Lower leg skin (tissue), 3 donors: ENCODE measurements at regions not wholly inside any gene's neighbourhood (a gene's known extent, or its start where the extent isn't known, plus 50 kb on each side); places are given as distances from the start of the nearest gene placed in this dataset.

Source experiments
- CTCF ChIP-seq, 3 donors: fragments of 450-650 bp; IDR thresholded peaks; one replicate each; pipeline ENCODE4 v1.5.1; 2016; ENCODE audit warnings: antibody characterized with exemption in 3 of 3, mild to moderate bottlenecking in 3 of 3, moderate library complexity in 2 of 3
- POLR2A ChIP-seq, 2 donors: fragments of 450-650 bp; IDR thresholded peaks; one replicate each; pipeline ENCODE4 v1.6.1; 2016 to 2017; ENCODE audit warnings: antibody characterized with exemption in 2 of 2, mild to moderate bottlenecking in 1 of 2, moderate library complexity in 1 of 2

GRCh38 chr19:28646629-28647028 is 566.3 kb downstream of the UQCRFS1 start:
- TF ChIP-seq POLR2A (IDR thresholded peaks at IDR 0.05), result no peak
- TF ChIP-seq CTCF (IDR thresholded peaks at IDR 0.05), result no peak
